HG03565 (cell line): ENCODE measurements at regions not wholly inside any gene's neighbourhood (a gene's known extent, or its start where the extent isn't known, plus 50 kb on each side); places are given as distances from the start of the nearest gene placed in this dataset.
A peak's percentile ranks its signal among the peaks of the same experiment; 100 is the strongest.

Experiments used
- ATAC-seq: cut with Tn5 transposase; IDR thresholded peaks from one replicate; pipeline ENCODE4 v1.9.1; 2021; ENCODE audit warnings: mild to moderate bottlenecking, moderate library complexity; ENCODE audit not compliant: unreplicated experiment

- no peak for ATAC-seq
These were observed 514.3 kb downstream of the GBA3 start for GRCh38 chr4:23207059-23207458.

- ATAC-seq, result no peak
These were observed 510.0 kb downstream of the GBA3 start for GRCh38 chr4:23202712-23203247.

GRCh38 chr4:23194751-23195150 is 502.0 kb downstream of the GBA3 start:
- no peak for ATAC-seq

GRCh38 chr4:23174179-23174578 is 481.4 kb downstream of the GBA3 start:
- ATAC-seq, result no peak

GRCh38 chr4:23171976-23172375 is 479.2 kb downstream of the GBA3 start:
- ATAC-seq, result no peak

GRCh38 chr4:23169608-23170311 is 477.0 kb downstream of the GBA3 start:
- ATAC-seq, result no peak

- no peak for ATAC-seq
These were observed 474.2 kb downstream of the GBA3 start for GRCh38 chr4:23166919-23167318.

- no peak for ATAC-seq
These were observed 473.7 kb downstream of the GBA3 start for GRCh38 chr4:23166407-23166806.

- no peak for ATAC-seq
These were observed 472.9 kb downstream of the GBA3 start for GRCh38 chr4:23165669-23166068.

GRCh38 chr4:23163647-23164436 is 471.1 kb downstream of the GBA3 start:
- ATAC-seq, result no peak

GRCh38 chr4:23162275-23162674 is 469.5 kb downstream of the GBA3 start:
- ATAC-seq, result no peak

GRCh38 chr4:23161787-23162186 is 469.1 kb downstream of the GBA3 start:
- ATAC-seq, result no peak

- no peak for ATAC-seq
These were observed 460.3 kb downstream of the GBA3 start for GRCh38 chr4:23153076-23153475.

GRCh38 chr4:23149815-23150214 is 457.1 kb downstream of the GBA3 start:
- no peak for ATAC-seq

- ATAC-seq, result no peak
These were observed 452.0 kb downstream of the GBA3 start for GRCh38 chr4:23144707-23145106.

- peak; percentile 70 for ATAC-seq
These were observed 443.3 kb downstream of the GBA3 start for GRCh38 chr4:23135792-23136645.

- no peak for ATAC-seq
These were observed 441.6 kb downstream of the GBA3 start for GRCh38 chr4:23134331-23134730.

GRCh38 chr4:23130845-23131244 is 438.1 kb downstream of the GBA3 start:
- ATAC-seq, result no peak

GRCh38 chr4:23125118-23125517 is 432.4 kb downstream of the GBA3 start:
- ATAC-seq, result no peak

GRCh38 chr4:23122666-23123400 is 430.1 kb downstream of the GBA3 start:
- ATAC-seq, result no peak

GRCh38 chr4:23120374-23120773 is 427.6 kb downstream of the GBA3 start:
- no peak for ATAC-seq
